Kidney glomerular epithelial cell (primary cell): ENCODE measurements at regions not wholly inside any gene's neighbourhood (a gene's known extent, or its start where the extent isn't known, plus 50 kb on each side); places are given as distances from the start of the nearest gene placed in this dataset.
"Not testable (repeated sequence)": the region's sequence is repeated elsewhere in the genome, so short reads cannot be mapped to it uniquely, and the experiment has no call there.

Experiments
- DNase-seq: peaks from one replicate; lab custom pipeline; 2025; lab: John Stamatoyannopoulos, UW

DNA sequence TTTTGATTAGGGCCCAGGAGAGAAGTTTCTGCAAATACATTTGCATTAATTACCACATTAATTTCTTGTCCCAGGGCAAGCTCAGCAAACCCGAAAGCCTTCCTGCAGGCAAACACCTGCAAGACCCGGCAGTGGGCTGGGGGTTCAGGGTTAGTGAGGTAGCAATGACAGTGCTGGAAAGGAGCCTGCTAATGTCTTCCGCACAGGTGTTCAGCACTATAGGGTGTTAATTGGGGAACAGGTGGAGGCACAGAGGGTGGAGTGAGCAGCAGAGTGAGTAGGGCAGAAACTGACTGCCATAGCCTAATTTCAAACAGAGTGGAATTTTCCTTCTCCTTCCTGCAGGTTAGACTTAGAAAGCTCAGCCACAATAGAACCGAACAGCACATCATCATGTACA lies 50.9 kb upstream of the UBASH3B start:
- DNase-seq, result no peak

DNA sequence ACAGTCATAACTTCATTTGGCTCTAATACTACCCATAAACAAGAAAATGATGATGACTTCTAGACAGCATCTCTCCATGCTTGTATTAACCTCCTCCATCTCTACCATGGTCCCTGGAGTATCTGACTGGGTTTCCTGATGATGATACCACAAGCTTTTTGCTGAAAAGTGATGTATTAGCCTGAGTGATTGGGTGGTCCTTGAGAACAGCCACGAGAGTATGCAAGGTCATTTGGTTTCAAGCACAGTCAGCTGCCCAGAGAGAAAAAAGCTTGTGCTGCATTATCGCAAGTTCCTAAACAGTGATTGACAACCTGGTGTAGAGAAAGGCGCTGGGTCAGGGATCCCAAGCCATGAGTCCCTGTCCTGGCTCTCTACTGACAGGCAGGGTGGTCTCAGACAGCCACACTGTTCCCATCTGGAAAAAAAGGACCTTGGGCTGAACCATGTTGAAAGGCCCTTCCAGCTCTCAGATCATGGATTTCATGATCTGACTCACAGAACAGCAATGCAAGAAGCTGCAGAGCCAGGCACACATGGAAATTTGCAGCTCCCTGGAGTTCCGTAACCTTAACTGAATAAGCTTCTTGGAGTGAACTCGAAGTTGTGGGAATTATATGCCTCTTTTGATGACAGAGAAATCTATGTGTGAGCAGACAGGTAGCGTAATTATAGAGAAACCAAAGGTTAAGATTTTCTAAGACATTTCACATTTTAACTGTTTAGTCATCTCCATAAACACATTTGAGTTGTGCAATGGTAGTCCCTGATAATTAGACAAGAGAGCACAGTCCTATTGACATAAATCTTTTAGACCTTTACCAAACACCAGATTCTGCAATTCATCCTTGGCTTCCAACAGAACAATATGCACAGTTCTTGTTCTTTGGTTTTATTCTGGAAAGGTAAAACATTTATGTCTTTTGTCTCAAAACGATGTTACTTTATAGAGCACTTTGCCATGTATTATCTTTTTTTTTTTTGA lies 54.1 kb upstream of the UBASH3B start:
- peak; percentile 42 for DNase-seq

DNA sequence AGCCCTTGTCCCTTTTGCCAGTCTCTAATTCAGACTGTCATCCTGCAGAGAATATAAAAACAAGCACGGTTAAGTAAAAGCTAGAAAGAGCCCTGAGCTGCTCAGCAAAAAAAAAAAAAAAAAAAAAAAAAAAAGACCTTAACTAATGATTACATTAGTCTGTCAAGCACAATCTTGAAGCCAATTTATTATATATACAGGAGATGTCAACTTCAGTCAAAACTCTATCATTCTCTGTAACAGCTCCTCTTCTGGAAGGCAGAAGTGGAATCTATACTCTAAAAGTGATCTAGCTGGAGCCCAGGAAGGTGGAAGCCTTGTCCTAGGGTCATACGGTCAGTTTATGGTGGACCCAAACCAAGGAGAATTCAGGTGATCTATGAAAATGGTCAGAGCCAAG lies 55.2 kb upstream of the UBASH3B start:
- DNase-seq, result no peak

DNA sequence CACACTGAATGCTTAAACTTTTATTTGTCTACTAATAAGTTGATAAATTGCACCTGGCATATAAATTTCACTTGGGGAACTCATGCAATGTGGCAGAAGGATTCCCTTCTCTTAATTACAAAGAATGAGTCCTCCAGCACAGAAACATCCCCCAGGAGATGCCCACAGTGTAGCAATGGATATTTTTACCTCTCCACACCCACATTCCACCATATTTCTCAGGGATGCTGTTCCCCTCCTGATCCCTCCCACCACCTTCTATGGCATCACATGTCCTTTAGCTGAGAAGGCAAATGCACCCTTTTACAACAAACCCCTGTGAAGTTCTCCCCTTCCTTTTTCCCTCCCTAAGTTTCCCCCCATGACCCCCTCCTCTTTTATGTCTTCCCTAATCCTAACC lies 56.1 kb upstream of the UBASH3B start:
- DNase-seq, result no peak

DNA sequence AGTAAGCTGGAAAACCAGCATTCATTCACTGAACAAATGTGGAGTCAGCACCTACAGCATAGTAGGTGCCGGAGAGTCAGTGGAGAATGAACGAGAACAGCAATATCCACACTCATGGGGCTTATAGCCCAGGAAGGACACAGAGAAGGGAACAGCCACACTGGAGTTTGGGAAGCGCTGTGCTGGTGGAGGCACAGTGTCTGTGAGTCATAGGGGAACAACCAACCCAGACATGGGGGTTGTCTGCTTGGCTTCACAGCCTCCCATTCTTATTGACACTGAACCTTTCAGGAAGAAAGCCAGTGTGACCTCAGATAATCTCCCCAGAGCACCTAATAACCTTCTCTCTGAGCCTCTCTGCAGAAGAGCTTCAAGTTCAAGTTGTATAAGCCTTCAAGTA lies 56.6 kb upstream of the UBASH3B start:
- DNase-seq, result no peak

DNA sequence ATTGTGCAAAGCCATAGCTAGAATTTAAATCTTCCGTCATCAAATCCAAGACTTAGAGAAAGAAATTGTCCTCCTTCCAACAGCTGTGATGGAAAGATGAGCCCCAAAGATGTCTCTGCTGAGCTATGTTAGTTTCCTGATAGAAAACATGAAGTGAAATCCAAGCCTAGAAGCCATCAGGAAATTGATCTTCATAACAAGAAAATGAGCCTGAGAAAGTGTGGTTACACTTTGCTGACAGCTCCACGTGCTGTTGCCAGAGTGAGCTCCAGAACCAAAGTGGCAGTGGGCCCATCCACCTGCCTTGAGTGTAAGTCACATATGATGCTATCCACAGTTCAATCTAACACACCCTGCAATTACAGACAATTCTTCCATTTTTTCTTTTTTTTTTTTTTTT lies 58.0 kb upstream of the UBASH3B start:
- DNase-seq, result no peak

DNA sequence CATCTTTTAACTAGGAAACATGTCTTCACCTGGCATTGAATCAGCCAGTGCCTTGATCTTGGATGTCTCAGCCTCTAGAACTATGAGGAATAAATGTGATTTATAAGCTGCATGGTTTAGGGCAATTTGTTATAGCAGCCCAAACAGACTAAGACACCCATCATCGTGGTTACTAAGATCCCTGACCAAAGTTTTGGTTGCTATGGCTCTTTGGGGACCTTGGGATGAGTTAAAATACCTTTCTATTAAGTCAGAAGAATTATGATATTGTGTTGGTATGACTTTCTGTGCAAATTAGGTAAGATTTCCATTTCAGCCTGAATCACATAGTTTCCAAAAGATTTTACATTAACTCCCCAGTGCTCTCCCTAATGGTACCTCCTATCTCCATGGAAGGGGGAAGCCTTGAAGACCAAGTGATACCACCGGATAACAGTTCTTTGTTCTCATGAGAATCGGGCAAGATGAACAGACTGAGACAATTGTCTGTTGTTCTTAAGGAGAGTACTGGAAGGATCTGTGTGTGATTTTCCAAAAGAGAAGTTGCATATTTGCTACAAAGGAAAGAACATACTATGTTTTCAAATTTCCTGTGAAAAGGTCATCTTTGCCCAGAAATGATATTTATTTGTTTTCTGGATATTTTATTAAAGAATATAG lies 60.4 kb upstream of the UBASH3B start:
- no peak for DNase-seq

DNA sequence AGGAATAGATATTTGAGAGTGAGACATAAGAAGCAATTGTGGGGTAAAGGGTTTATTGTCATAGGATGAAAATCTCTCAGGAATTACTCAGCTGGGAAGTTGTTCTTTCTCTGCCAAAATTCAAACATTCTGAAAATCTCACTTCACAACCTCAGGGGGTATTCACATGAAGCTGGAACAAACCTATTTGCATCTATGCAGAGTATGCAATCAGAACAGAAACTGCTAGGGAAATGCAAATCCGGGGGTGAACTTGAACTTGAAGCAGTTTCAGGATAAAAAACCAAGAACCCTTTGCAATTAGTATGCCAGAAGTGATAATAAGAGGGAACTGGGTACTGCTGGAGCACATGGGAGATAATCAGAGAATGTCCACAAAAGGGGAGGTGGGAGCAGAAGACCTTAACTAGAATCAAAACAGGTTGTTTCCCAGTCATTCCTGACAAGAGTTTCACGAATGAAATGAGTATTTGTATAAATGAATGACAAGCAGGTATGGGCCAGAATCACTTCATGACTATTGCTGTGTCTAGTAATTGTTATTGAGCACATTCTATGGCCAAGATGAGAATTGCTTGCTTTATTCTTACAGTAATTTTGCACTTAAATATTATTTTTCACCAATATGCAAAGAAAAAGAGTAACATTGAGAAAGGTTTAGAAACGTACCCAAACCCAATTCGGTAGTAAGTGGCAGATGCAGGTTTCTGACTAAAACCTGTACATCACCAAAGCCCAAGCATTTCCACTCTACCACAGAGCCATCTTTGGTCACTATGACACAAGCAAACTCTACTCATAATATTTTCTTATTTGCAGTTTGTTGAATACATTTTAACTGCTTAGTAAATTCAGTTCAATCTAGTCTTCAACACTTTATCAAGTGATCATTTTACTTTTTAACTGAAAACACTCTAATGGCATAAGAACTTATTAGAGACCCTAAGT lies 61.8 kb upstream of the UBASH3B start:
- no peak for DNase-seq

DNA sequence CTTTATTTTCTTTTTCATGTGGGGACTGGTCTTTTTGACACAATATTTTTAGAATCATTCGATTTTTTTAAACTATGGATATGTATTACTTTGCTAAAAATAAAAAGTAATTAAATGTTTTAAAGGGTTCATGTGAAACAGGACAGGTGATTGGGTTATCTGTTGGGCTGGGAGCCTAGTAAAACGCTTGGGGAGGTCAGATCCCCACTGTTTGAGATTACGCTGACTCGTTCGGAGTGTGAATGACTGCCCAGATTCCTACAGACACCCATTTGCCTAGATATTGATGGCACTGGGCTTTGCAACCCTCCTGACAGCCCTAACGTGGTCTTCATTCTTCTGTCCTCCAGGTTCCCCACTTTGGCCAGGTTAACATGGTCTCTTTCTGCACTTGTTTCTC lies 62.9 kb upstream of the UBASH3B start:
- DNase-seq, result no peak

DNA sequence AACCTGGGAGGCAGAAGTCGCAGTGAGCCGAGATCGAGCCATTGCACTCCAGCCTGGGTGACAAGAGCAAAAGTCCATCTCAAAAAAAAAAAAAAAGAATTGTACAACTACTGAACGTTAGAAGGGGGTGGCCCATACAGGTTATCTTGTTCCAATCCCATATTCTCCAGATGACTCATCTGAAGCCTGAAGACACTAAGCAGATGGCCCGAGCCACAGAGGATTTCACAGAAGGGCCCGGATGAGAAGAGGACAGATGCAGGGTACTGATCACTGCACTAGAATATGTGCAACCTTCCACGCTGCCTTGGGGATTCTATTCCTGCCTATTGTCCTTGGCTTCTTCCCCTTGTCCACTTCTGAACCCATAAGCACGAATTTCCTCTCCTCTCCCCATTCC lies 70.9 kb upstream of the UBASH3B start:
- DNase-seq, result no peak

DNA sequence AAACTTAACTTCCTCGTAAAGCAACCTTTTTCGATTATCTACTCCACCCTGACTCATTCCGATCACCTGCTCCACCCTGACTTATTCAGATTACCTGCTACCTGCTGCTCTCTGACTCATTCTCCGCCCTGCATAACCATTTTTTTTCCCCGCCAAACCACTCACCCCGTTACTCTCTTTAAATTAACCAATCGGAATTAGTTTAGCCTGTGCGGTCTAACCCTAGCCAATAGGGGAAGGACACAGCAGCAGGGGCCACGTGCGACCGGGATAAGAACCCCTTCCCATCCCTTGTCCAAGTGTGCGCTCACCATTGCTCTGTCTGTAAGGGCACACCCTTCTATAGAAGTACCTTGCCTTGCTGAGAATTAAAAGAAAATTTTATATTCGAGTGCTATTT lies 75.5 kb upstream of the UBASH3B start:
- not testable (repeated sequence) for DNase-seq

DNA sequence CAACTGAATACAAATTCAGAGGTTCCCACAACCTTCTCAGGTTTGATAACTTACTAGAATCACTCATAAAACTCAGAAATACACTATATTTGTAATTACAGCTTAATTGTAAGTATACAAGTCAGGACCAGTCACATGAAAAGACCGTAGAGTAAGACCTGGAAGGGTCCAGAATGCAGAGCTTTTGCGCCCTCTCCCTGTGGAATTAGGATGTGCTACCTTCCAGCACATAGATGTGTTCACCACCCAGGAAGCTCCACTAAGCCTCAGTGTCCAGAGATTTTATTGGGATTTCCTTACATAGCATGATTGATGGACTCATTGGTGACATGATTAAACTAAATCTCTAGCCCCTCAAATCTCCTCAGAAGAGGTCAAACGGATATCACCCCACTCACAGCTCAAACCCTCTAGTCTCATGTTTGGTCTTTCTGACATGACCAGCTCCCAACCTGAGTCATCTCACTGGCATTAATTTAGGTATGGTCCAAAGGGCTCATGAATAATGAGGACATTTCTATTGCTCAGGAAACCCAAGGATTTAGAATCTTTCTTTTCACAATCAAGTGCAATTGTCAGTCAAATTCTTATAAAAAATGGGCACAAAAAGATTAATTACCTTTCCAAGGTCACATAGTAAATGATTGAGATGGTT lies 77.2 kb upstream of the UBASH3B start:
- DNase-seq, result no peak

DNA sequence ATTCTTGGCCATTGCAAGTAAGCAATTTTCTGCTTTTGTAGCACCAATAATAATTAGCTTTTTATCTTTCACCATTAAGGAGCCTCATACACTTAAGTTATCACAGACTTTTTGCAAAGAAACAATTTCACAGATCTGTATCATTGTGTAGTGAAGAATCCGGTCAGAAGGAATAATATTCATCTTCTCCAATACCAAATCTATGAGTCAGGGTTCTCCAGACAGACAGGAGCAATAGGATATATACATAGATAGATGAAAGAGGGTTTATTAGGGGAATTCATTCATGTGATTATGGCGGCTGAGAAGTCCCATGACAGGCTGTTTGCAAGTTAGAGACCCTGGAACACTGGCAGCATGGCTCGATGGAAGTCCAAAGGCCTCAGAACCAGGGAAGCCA lies 82.9 kb upstream of the UBASH3B start:
- DNase-seq, result no peak

DNA sequence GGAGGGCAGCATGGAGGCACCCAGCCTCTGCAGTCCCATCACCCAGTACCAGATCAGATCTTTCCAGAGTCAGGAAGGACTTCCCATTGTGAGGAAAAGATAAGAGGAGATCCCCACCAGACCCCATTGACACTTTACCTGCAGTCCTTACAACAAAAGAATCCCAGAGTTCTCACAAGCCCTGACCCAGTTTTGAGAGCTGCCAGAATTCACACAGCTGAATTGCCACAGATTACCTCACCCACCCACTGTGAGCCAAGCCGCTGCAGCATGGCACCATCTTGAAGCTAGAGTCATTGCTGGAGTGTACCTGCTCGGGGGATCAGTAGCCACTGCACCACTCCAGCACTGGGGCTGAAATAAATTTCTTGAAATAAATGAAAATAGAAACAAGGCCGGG lies 91.8 kb upstream of the UBASH3B start:
- DNase-seq, result no peak

DNA sequence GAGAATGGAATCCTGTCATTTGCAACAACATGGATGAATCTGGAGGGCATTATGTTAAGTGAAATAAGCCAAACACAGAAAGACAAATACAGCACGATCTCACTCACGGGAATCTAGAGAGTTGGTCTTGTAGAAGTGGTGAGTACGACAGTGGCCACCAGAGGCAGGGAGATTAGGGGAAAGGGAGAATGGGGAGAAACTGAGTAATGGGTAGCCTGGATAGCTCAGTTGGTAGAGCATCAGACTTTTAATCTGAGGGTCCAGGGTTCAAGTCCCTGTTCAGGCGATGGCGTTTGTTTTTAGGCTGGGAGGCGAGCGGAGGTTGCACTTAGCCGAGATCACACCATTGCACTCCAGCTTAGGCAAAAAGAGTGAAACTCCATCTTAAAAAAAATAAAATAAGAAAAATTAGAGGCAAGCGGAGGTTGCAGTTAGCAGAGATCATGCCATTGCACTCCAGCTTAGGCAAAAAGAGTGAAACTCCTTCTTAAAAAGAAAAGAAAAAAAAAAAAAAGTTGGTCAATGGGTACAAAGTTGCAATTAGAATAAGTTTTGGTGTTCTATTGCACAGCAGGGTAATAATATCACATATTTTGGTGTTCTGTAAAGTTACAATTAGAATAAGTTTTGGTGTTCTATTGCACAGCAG lies 95.7 kb upstream of the UBASH3B start:
- DNase-seq, result no peak

DNA sequence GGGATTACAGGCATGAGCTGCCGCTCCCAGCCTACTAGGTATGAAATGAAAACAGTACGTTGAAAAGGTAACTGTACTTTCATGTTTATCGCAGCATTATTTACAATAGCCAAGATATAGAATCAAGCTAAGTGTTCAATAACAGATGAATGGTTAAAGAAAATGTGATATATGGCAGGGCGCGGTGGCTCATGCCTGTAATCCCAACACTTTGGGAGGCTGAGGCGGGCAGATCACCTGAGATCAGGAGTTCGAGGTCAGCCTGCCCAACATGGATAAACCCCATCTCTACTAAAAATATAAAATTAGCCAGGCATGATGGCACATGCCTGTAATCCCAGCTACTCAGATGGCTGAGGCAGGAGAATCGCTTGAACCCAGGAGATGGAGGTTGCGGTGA lies 96.3 kb upstream of the UBASH3B start:
- not testable (repeated sequence) for DNase-seq

DNA sequence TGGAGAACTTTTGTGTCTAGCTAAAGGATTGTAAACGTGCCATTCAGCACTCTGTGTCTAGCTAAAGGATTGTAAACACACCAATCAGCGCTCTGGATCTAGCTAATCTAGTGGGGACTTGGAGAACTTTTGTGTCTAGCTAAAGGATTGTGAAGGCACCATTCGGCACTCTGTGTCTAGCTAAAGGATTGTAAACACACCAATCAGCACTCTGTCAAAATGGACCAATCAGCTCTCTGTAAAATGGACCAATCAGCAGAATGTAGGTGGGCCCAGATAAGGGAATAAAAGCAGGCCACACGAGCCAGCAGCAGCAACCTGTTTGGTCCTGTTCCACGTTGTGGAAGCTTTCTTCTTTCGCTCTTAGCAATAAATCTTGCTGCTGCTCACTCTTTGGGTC lies 98.4 kb upstream of the UBASH3B start:
- DNase-seq, result not testable (repeated sequence)

DNA sequence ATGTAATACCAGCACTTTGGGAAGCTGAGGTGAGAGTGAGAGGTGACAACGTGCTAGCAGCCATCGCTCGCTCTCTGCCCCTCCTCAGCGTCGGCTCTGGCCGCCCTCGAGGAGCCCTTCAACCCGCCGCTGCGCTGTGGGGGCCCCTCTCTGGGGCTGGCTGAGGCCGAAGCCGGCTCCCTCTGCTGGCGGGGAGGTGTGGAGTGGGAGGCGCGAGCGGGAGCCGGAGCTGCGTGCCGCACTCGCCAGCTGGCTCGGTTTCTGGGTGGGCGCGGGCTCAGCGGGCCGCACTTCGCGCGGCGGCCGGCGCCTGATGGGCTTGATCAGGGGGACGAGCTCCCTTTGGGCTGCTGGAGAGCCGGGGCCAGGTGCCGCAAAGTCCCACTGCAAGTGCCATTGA lies 98.9 kb upstream of the UBASH3B start:
- DNase-seq, result no peak

DNA sequence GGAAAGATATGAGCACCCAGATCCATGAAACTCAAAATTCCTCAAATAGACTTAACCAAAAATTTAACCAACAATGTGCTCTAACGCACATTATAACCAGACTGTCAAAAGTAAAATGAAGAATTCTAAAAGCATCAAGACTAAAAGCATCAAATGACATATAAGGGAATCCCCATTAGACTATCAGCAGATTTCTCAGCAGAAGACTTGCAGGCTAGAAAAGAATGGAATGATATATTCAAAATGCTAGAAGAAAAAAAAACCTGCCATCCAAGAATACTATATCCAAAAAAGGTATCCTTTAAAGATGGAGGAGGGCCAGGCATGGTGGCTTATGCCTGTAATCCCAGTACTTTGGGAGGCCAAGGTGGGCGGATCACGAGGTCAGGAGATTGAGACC lies 117.5 kb upstream of the UBASH3B start:
- DNase-seq, result no peak

DNA sequence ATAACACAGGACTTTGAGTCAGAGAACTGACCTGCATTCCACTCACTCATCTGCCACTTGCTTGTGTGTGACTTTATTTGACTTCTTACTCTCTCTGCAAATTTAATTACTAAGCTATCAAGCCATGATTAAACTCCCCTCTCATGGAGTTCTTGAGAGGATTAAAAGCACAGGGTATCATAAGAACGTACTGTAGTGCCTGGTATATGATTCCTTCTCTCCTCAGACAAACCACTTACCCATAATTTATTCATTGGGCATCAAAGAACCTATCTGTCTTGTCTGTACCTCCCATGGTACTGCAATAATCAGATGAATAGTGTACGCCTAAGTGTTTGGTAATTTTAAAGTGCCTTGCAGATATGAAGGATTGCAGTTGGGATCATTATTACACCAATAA lies 130.6 kb upstream of the UBASH3B start:
- no peak for DNase-seq
